ENCODE measurements at regions not wholly inside any gene's neighbourhood (a gene's known extent, or its start where the extent isn't known, plus 50 kb on each side); places are given as distances from the start of the nearest gene placed in this dataset.

DNA sequence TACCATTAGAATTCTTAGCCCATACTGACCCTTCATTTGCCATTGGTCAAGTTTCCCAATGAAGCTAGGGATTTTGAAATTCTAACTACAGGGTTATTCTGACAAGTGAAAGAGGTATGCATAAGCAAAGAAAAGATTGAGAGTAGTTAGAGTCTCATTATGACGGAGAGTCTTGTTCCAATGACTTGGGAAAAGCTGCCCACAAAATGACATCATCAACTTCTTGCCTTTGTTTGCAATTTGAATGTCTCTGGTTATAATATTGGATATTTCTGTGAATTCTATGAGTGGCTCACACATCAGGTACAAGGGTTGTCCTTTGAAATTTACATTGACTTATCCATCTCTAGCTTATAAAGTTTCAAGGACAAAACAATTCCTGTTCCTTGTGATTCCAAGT, 772.2 kb downstream of the TRIB2 start:
- TF ChIP-seq GATA2 (IDR thresholded peaks at IDR 0.05; ENCODE audit: low read depth, low read length) = no peak
- TF ChIP-seq GATA3 (IDR thresholded peaks at IDR 0.05; ENCODE audit: low read depth, low read length) = no peak

Measured in SH-SY5Y (cell line).